ENCODE measurements at regions not wholly inside any gene's neighbourhood (a gene's known extent, or its start where the extent isn't known, plus 50 kb on each side); places are given as distances from the start of the nearest gene placed in this dataset.
A peak's percentile ranks its signal among the peaks of the same experiment; 100 is the strongest.
"Not testable (repeated sequence)": the region's sequence is repeated elsewhere in the genome, so short reads cannot be mapped to it uniquely, and the experiment has no call there.

- ATAC-seq (peak in 1 of 4 donors; percentile 60), DNase-seq (peak in 1 of 3 donors; percentile 30)
- H3K4me1 ChIP-seq, result no peaks in the 10 kb centered on the region
- H3K27ac ChIP-seq, result no peak overlapping the region
- no peaks in the 10 kb centered on the region for H3K36me3 ChIP-seq
- WGBS (ENCODE audit: insufficient coverage, low coverage, low lambda C conversion rate, missing lambda C conversion rate), result 25% methylated on average over 9 of the region's 9 CpGs
- TF ChIP-seq POLR2A (IDR thresholded peaks at IDR 0.05), result no peak
- no peak for TF ChIP-seq CTCF (IDR thresholded peaks at IDR 0.05)
- H3K9me3 ChIP-seq, result no peaks in the 10 kb centered on the region
- no peaks in the 10 kb centered on the region for H3K27me3 ChIP-seq
- no peak overlapping the region for H3K4me3 ChIP-seq
- intact Hi-C loops (cut with DNase I), result no loop called here
Observed at GRCh38 chr9:75378036-75378435, 289.7 kb downstream of the OSTF1 start.

- ATAC-seq (no peak), DNase-seq (no peak)
- WGBS (ENCODE audit: insufficient coverage, low coverage, low lambda C conversion rate, missing lambda C conversion rate), result 17% methylated on average over 1 of the region's 1 CpG
- no peak overlapping the region for H3K4me3 ChIP-seq
- H3K9me3 ChIP-seq, result no peaks in the 10 kb centered on the region
- no peaks in the 10 kb centered on the region for H3K27me3 ChIP-seq
- no peak overlapping the region for H3K27ac ChIP-seq
- TF ChIP-seq CTCF (IDR thresholded peaks at IDR 0.05), result no peak
- TF ChIP-seq POLR2A (IDR thresholded peaks at IDR 0.05), result no peak
- intact Hi-C loops (cut with DNase I), result no loop called here
- no peaks in the 10 kb centered on the region for H3K36me3 ChIP-seq
- no peaks in the 10 kb centered on the region for H3K4me1 ChIP-seq
Observed at GRCh38 chr9:75378926-75379325, 290.6 kb downstream of the OSTF1 start.

GRCh38 chr9:75382126-75382525 is 293.8 kb downstream of the OSTF1 start:
- ATAC-seq (no peak), DNase-seq (no peak)
- Histone ChIP-seq H3K9me3 (no peaks in the 10 kb centered on the region), H3K27ac (no peak overlapping the region), H3K27me3 (no peaks in the 10 kb centered on the region), H3K36me3 (no peaks in the 10 kb centered on the region), H3K4me3 (no peak overlapping the region), H3K4me1 (no peaks in the 10 kb centered on the region)
- 29% methylated on average over 2 of the region's 2 CpGs for WGBS (ENCODE audit: insufficient coverage, low coverage, low lambda C conversion rate, missing lambda C conversion rate)
- TF ChIP-seq POLR2A (IDR thresholded peaks at IDR 0.05), result no peak
- intact Hi-C loops (cut with DNase I), result no loop called here

GRCh38 chr9:75383420-75384034 is 295.2 kb downstream of the OSTF1 start:
- H3K9me3 ChIP-seq; intact Hi-C loops (cut with DNase I); H3K4me1 ChIP-seq; DNase-seq; ATAC-seq; H3K27ac ChIP-seq; H3K4me3 ChIP-seq; H3K36me3 ChIP-seq; H3K27me3 ChIP-seq: not testable (repeated sequence)
- WGBS (ENCODE audit: insufficient coverage, low coverage, low lambda C conversion rate, missing lambda C conversion rate), result 55% methylated on average over 1 of the region's 1 CpG

GRCh38 chr9:75385236-75385635 is 296.9 kb downstream of the OSTF1 start:
- TF ChIP-seq POLR2A (IDR thresholded peaks at IDR 0.05), result no peak
- no peak for TF ChIP-seq CTCF (IDR thresholded peaks at IDR 0.05)
- H3K27ac ChIP-seq, result no peak overlapping the region
- intact Hi-C loops (cut with DNase I), result no loop called here
- no peak overlapping the region for H3K4me3 ChIP-seq
- H3K27me3 ChIP-seq, result no peaks in the 10 kb centered on the region
- ATAC-seq (no peak), DNase-seq (no peak)
- H3K4me1 ChIP-seq, result no peaks in the 10 kb centered on the region
- no peaks in the 10 kb centered on the region for H3K9me3 ChIP-seq
- H3K36me3 ChIP-seq, result no peaks in the 10 kb centered on the region

- no peak overlapping the region for H3K27ac ChIP-seq
- no peak for ATAC-seq
- intact Hi-C loops (cut with DNase I), result no loop called here
Observed at GRCh38 chr9:75389101-75389500, 300.8 kb downstream of the OSTF1 start.

More at GRCh38 chr9:75389101-75389500, 300.8 kb downstream of the OSTF1 start:
- no peaks in the 10 kb centered on the region for H3K36me3 ChIP-seq
- no peak for TF ChIP-seq CTCF (IDR thresholded peaks at IDR 0.05)
- no peak for TF ChIP-seq POLR2A (IDR thresholded peaks at IDR 0.05)
- DNase-seq, result no peak
- H3K27me3 ChIP-seq, result no peaks in the 10 kb centered on the region
- 67% methylated on average over 2 of the region's 2 CpGs for WGBS (ENCODE audit: insufficient coverage, low coverage, low lambda C conversion rate, missing lambda C conversion rate)
- no peak overlapping the region for H3K4me3 ChIP-seq
- H3K9me3 ChIP-seq, result no peaks in the 10 kb centered on the region
- no peaks in the 10 kb centered on the region for H3K4me1 ChIP-seq
